ENCODE measurements at regions not wholly inside any gene's neighbourhood (a gene's known extent, or its start where the extent isn't known, plus 50 kb on each side); places are given as distances from the start of the nearest gene placed in this dataset.
A peak's percentile ranks its signal among the peaks of the same experiment; 100 is the strongest.
"Not testable (repeated sequence)": the region's sequence is repeated elsewhere in the genome, so short reads cannot be mapped to it uniquely, and the experiment has no call there.

DNA sequence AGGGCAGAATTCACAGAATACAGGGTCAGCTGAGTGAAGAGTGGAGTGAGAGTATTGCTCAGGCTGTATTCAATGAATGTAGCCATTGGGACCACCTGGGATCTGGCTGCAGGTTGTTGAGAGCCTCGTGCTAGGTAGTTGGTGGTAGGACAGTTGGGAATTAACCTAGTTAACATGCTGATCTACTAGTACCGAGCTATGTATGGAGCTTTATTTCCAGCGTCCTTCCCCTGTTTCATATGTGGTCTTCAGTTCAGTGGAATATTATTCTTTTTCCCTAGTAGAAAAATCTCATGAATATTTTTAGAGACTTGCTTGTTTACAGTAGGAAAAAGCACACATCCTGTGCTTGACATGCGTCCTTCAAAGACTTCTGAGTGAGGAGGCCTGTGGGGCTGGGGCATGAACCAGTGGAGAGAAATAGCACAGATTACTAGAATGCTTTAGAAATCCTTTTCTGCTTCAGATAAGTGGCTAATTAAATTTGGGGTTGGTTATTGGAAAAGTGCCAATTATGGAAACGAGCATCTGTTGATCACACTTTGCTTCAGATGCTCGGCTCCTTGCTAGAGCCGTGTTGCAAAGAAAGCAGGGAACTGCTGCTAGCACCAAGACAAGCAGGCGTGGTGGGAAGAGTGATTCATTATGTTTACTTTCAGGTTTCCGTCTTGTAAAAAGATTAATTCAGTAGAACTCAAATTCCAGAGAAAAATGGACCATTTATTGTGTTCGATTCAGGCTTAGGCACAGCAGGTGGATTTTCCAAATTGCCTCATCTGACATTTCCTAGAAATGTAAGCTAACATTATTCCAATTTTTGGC, 53.6 kb downstream of the ARF6 start:
- DNase-seq, result peak; percentile 70

DNA sequence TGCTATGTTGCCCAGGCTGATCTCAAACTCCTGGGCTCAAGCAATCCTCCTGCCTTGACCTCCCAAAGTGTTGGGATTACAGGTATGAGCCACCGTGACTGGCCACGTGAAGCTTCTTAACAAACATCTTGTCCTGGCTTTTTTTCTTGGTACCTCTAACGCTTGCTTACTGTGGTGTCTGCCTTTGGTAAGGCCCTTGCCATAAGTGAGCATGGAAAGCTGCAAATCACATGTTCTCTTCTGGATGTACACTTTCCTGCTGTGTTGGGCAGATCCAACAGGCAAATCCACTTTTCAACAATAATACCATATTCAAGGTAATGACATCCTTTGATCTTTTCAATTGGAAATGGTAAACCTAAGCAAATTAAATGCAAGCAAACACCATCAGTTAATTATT, 54.6 kb downstream of the ARF6 start:
- DNase-seq, result no peak

DNA sequence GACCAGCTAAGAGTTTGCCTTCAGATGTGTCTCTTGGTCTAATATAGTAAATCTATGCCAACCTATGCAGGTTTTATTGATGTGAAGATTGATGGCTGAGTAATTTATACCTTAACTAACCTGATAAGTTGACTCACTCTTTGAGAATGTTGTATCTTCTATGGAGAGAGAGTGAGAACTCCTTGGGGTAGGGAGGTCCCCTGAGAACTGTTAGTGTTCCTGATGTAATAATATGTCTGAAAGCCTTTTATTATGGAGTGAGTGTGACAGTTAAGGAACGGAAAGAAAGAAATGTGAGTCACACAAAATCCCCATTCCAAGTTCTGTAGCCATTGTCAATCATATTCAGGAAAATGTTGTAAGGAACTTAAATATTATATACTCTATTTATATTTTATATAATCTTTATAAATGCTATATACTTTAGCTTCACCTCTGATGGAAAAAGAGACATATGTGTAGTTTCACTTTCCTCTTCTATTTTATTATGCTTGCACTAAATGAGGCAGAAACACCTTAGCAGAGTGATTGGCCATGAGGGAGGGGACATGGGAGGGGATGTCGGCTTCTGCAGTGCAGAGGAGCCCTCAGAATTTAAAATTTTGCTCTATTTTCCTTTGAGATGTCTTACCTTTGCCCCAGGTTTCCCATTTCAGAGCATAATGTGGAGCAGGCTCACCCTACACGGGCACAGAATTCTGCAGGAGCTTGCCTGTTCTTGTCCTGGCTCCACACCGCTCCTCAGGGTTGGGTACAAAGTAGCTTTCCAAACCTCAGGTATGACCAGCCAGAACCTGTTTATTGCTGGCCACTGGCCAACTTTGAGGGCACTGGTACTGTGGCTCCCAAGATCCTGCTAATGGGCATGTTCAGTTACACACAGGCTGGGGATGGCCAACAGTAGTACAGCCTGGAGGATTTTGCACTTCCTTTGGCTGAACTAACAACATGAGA, 57.7 kb downstream of the ARF6 start:
- peak; percentile 30 for DNase-seq

DNA sequence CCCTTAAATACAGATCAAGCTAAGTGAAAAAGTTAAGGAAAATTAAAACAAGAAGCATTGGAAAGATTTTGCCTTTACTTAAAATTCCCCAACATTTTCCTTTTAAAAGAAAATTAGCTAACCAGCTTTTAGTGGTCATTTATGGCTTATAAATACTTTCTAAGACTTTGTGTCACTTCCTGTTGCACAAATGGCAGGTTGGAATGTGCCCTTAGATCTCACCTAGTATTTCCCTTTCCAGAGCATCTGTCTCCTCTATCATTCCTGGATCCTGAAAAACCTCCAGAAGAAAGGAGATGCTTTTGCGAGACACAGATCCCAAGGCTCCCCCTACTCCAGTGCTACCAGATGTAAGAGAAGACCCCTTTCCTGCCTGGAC, 58.3 kb downstream of the ARF6 start:
- no peak for DNase-seq

DNA sequence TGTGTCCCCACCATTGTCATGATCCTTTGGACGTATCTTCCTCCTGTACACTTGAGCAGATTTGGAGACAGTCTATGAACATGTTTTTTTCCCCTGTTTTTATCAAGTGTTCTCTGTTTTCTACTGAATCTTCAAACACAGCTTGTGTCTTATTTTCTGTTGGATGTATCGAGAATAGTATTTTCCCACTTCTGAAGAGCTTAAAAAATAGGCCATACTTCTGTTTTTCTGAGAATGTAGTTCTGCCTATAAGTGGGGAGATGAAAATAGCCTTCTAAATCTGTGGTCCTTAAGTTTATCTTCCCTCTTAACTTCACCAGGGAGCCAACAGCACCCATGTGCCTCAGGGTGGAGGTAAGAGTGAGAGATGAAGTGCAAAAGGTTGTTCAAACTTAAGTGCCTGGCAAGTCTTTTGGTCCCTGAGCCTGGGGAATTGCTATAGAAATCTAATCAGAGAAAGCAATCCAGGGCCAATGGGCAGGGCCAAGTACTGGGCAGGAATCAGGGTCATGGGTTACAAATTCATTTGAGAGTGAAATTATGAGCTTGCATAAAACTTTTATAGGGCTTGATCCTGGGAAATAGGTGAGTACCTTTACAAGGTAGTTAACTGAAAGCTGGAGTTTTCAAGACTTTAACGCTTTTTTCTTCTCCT, 58.9 kb downstream of the ARF6 start:
- no peak for DNase-seq

DNA sequence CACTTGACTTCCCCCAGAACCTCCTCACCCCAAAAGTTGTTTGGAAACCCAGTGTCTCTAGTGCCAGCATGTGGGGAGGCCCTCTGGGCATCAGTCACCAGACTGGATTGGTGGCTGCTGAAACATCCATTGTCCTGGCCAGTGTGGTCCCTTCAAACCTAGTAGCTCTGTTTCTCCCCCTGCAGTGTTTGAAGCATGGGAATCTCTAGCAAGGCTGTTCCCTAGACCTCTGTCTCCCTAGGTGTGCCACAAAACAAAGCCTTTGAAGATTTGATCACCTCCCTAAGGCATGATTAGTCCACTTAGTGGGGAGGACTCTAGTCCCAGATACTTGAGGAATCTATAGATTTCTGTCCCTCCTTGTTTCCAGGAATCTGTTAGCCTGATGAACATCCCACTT, 60.3 kb downstream of the ARF6 start:
- DNase-seq, result no peak

DNA sequence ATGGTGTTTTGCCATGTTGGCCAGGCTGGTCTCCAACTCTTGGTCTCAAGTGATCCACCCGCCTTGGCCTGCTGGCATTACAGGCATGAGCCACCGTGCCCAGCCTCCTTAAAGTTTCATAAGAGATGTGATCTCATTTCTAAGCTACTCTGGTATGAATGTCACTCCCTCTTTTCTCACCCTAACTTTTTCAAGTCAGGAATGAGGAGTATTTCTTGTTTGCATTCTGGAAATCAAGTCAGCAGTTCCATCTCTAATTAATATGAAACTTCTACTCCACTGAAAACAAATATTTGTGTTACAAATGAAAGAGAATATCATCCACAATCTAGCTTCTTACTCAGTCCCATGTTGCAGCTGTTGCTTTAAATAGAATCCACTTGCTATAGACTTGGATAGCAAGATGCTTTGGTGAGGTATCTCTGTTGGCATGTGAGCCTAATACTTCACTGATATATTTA, 61.3 kb downstream of the ARF6 start:
- peak; percentile 75 for DNase-seq

DNA sequence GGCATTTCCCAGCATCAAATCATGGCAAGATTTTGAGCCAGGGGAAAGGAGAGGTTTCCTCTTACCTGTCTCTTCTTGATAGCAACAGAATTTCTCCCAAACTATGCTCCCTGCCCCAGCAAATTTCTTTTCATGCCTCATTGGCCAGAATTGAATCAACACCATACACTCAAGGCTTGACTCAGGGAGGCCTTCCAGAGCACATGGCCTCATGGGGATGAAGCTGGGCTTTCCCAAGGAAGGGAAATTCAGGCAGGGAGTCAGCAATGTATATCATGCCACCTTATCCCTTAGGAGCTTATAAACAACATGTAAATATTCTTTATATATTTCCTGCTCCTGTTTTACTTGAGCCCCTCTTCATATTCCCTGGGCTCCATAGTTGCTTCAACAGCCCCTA, 62.1 kb downstream of the ARF6 start:
- DNase-seq, result no peak

DNA sequence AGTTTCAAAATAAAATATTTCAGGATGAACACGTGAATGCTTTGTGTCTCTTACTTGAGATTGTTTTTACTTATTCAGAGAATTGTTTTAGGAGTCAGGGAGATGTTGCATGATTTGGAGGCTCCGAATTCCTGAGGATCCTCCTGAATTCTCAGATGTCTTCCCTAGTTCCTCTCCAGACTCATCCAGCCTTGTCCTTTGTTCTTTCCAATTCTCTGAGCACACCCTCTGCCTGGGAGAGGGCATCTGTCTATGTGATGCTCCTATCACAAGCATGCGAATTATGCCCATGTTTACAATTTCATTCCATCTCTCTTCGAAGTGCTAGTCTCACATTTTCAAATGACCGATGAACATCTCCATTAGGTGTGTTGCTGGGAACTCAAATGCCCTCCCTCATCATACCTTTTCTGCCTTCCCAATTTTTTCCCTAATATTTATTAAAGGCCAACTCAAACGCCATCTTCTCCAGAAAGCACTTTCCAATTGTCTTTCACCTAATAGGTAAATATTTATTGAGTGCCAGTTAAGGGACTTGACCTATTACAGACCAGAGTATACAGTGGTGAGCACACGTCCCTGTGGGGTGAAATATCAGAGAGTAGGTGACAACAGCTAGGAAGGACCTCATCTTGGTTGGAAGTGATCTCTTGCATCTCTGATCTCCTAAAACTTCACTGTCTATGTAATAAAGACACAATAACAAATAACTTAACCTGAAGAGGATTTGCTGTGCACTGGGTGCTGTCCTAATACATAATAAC, 64.4 kb downstream of the ARF6 start:
- DNase-seq, result peak; percentile 45

DNA sequence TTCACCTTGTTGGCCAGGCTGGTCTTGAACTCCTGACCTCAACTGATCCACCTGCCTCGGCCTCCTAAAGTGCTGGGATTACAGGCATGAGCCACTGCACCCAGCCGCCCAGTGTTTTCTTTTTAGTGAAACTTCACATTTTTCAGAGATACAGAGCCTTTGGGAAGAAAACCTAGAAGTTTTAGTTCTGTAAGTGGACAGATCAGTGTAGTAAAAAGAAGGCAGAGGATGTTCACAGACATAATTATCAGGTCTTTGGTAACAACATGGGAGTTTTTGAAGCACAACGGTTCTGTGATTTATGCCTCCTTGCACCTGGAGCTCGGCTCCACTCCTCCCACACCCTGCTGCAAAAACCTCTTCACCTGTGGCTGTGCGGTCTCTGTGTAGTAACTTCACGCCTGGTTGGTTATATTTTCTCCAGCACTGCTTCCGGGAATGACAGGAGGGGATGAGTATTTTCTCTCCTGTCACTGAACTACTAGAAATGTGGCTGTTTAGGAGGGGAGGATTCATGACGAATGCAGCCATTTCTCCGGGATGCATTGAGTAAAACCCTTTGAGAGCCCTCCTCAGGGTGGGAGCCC, 67.0 kb downstream of the ARF6 start:
- no peak for DNase-seq

DNA sequence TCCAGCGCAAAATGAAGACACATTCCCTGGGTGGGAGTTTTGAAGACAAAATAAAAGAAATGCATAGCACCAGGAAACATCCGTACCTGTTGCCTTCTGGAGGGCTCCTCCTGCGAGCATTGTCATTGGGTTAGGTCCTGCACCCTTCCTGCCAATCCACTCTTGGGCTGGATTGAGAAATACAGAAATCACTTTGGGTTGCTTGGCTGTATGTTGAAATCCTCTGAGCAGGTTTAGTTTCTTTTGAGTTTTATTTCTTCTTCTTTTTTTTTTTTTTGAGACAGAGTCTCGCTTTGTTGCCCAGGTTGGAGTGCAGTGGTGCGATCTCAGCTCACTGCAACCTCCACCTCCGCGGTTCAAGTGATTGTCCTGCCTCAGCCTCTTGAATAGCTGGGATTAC, 67.6 kb downstream of the ARF6 start:
- no peak for DNase-seq

DNA sequence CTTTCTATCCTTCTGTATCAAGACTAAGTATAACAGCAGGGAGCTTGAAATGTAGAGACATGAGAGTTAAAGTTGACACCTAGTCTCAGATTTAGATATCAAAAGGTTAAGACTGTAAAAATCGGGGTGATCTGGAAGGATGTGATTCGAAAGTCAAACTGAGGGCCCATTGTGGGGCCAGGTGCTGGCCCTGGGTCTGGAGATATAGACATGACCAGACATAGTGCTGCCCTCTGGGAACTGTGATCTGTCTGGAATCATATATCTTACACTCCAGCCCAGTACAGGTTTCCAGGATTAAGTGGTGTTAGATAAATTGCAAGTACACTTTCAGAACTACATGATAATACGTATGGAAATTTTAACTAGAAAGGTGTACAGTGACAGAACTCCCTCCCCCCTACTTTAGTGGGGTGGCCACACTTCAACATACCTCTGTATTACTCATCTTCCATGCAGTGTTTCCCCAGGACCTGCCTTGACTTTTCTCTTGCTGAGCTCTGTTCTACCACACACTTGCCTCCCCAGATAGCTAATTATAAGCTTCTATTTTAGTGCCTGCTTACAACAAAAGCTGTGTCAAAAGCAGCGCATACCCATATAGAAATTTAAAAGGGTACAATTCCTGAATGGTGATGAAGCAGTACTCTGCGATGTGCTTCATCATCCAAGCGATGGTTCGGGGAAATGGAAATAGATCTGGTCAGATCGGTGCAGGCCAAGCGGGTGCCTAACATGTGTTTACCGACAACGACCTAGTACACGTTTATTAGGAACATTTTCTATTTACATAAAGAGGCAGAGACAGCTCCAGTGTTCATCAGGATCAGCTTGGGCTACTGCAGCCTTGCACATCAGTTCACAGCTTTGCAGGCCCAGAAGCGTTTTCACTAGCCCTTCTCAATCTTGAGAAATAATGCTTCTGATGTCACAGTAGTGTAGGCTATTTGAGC, 68.7 kb downstream of the ARF6 start:
- peak; percentile 24 for DNase-seq

DNA sequence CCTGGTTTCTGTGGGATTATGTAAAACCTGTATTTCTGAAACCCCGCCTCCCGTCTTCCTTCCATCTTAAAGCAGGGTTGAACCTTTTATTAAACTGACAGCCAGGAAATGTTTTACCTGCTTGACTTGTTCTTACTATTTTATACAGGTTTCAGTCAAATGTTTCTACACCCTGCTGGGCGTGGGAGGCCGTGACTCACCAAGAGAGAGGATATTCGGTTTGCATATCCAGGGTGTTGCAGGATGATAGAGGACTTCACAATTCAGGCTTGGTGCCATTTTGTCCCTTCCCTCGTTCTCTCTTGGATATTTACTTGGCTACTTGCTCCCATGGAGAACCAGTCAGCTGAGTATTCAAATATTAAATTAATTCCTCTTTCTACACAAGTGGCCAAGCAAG, 69.7 kb downstream of the ARF6 start:
- no peak for DNase-seq

DNA sequence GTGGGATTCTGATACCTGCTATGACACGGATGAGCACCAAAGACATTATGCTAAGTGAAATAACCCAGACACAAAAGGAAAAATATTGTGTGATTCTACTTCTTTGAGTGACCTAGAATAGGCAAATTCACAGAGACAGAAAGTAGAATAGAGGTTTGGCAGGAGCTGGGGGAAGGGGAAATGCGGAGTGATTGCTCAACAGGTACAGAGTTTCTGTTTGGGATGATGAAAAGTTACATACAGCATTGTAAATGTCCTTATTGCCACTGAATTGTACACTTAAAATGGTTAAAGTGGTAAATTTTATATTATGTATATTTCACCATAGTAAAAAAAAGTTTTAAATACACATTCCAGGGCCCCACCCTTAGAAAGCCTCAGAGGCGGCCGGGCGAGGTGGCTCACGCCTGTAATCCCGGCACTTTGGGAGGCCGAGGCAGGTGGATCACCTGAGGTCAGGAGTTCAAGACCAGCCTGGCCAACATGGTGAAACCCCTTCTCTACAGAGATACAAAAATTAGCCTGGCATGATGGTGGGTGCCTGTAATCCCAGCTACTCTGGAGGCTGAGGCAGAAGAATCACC, 72.3 kb downstream of the ARF6 start:
- not testable (repeated sequence) for DNase-seq

DNA sequence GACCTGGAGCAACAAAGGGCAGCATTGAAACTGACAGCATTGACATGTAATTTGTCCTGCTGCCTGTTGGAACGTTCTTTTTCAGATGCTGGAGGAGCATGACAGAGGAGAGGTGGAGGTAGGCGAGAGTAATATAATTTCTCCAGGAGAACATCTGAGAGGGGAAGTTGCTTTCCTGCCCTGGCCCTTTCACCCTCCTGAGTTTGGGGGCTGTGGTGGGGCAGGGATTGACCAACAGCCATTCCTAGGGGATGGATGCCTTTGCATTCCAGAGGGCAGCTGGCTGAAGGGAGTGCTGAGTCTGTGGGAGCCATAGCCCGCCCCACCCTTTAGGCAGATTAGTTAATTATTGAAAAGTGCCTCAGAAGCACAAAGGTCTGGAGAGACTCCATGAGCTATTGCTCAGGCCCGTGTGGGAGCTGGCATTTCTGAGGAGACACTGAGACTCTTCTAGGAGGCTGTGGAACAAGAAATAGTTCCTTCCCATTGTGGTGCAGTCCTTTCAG, 73.5 kb downstream of the ARF6 start:
- peak; percentile 33 for DNase-seq

DNA sequence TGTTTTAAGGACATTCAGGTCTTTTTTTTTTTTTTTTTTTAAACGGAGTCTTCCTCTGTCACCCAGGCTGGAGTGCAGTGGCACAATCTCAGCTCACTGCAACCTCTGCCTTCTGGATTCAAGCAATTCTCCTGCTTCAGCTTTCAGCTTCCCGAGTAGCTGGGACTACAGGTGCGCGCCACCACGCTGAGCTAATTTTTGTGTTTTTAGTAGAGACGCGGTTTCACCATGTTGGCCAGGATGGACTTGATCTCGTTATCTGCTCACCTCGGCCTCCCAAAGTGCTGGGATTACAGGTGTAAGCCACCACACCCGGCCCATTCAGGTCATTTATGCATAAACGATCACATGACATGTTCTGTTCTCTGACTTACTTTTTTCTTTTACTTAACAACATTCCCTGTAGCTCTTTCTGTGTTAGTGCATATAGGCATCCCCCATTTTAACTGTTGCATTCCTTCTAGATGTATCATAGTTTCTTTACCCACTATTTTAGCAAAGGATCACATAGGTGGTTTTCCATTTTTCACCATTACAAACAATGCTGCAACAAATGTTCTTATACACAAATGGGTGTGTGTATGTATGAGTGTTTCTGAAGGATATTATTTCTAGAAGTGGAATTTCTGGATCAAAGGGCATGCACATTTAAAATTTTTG, 74.2 kb downstream of the ARF6 start:
- peak; percentile 36 for DNase-seq

DNA sequence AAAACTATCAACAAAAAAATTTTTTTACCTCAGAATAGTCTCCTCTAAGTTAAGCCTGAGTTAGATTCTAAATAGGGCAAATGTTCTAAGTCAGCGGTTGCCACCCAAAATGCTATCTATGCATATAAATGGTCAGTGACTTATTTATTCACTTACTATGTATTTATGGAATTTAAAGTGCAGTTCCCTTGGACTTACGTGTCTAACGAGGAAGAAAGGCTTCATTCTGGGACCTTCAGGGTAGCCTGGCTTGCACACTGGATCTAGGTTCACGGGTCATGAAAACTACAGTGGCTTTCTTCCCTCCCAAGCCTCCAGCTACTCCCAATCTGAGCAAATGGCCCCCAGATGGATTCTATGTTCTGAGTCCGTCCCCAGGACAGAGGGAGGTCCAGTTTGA, 77.1 kb downstream of the ARF6 start:
- DNase-seq, result no peak

DNA sequence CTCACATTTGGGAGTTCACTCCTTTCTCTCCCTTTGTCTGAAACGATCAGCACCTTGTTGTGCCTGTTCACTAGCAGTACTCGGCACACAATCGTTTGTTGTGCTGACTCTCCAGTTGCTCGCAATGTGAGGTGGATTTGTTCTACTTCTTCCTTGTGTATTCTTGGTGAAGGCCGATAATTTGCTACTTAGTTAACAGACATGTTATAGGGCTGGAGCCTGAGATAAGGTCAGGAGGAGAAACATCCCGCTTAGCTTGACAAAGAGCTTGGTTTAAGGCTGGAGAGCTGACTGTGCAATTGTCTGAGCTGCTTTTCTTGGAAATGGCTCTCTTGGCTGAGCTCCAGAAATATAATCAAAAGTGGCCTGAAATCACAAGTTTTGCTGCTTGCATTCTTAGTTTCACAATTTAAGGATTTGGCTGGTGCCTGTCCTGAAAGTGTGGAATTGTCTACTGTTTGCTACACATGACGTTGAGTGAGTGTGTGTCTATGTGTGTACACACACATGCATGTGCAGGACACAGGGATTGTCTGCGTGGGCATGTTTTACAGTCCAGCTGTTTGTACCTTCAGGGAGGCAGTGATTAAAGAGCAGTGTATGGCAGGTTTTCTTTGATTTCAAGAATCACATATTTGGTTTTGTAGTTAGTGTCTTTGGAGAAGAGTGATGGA, 77.7 kb downstream of the ARF6 start:
- peak; percentile 47 for DNase-seq
